RWPE1 (cell line): ENCODE measurements at regions not wholly inside any gene's neighbourhood (a gene's known extent, or its start where the extent isn't known, plus 50 kb on each side); places are given as distances from the start of the nearest gene placed in this dataset.

Source experiments
- CTCF ChIA-PET: fragments of 350-600 bp; sonication (Branson Sonifier 250); formaldehyde crosslinking; extraction: SDS; loops from one replicate; lab custom pipeline; 2021; lab: Yijun Ruan, JAX
- POLR2A ChIA-PET: fragments of 400-600 bp; formaldehyde crosslinking; extraction: SDS; loops from one replicate; lab custom pipeline; 2020; ENCODE audit warnings: antibody characterized with exemption; ENCODE audit not compliant: low non-redundant PET; lab: Yijun Ruan, JAX
- DNase-seq: peaks from one replicate; pipeline ENCODE4 v3.0.0; 2012; ENCODE audit warnings: low spot score
- H3K27ac ChIP-seq: fragments of 450-650 bp; 2 replicates; pipeline ENCODE4 v1.5.1; 2017
- CTCF ChIP-seq: fragments of 450-650 bp; conservative IDR thresholded peaks from 2 replicates; pipeline ENCODE4 v1.5.1; 2017; ENCODE audit warnings: low read depth, mild to moderate bottlenecking

GRCh38 chr6:139833592-139833991 is 459.1 kb upstream of the CITED2 start:
- TF ChIP-seq CTCF: no peak
- ChIA-PET CTCF (no interaction called here), POLR2A (no interaction called here)
- DNase-seq: no peak
- no peak overlapping the region for H3K27ac ChIP-seq

- no peak overlapping the region for H3K27ac ChIP-seq
- no peak for DNase-seq
- ChIA-PET CTCF (no interaction called here), POLR2A (no interaction called here)
- no peak for TF ChIP-seq CTCF
Measured at GRCh38 chr6:139832493-139833305, 458.3 kb upstream of the CITED2 start.

- H3K27ac ChIP-seq: no peak overlapping the region
- ChIA-PET POLR2A (no interaction called here), CTCF (no interaction called here)
- no peak for DNase-seq
- no peak for TF ChIP-seq CTCF
Measured at GRCh38 chr6:139829576-139829975, 455.1 kb upstream of the CITED2 start.

GRCh38 chr6:139828751-139829519 is 454.5 kb upstream of the CITED2 start:
- CTCF ChIA-PET: no interaction called here
- POLR2A ChIA-PET: no interaction called here
- no peak for TF ChIP-seq CTCF
- no peak overlapping the region for H3K27ac ChIP-seq
- no peak for DNase-seq

GRCh38 chr6:139825935-139826374 is 451.5 kb upstream of the CITED2 start:
- CTCF ChIA-PET: interaction anchor here (0.6 kb wide), 1 partner anchor 14 kb away, joined by 5 read pairs; no protein-coding TSS in a partner anchor
- no peak for DNase-seq
- H3K27ac ChIP-seq: no peak overlapping the region
- POLR2A ChIA-PET: no interaction called here
- no peak for TF ChIP-seq CTCF

- ChIA-PET CTCF (no interaction called here), POLR2A (no interaction called here)
- TF ChIP-seq CTCF: no peak
- no peak overlapping the region for H3K27ac ChIP-seq
- no peak for DNase-seq
Measured at GRCh38 chr6:139824864-139825263, 450.4 kb upstream of the CITED2 start.
